Nephron progenitor cell (in vitro differentiated cells): ENCODE measurements at regions not wholly inside any gene's neighbourhood (a gene's known extent, or its start where the extent isn't known, plus 50 kb on each side); places are given as distances from the start of the nearest gene placed in this dataset.

ENCODE experiments used
- DNase-seq: peaks from one replicate; pipeline ENCODE4 v3.0.0; 2021
- H3K27ac Mint-ChIP-seq: 2 replicates; pipeline ENCODE4 v1.8.0; 2021; ENCODE audit warnings: mild to moderate bottlenecking, moderate library complexity, mixed read lengths
- H3K27me3 Mint-ChIP-seq: 2 replicates; pipeline ENCODE4 v1.8.0; 2021; ENCODE audit warnings: mild to moderate bottlenecking, low read depth, mixed read lengths; ENCODE audit not compliant: poor library complexity
- H3K36me3 Mint-ChIP-seq: 2 replicates; pipeline ENCODE4 v1.8.0; 2021; ENCODE audit warnings: low read depth, mixed read lengths
- H3K4me1 Mint-ChIP-seq: 2 replicates; pipeline ENCODE4 v1.8.0; 2021; ENCODE audit warnings: mixed read lengths
- H3K4me3 Mint-ChIP-seq: 2 replicates; pipeline ENCODE4 v1.8.0; 2021; ENCODE audit warnings: mild to moderate bottlenecking, moderate library complexity, mixed read lengths
- H3K9me3 Mint-ChIP-seq: 2 replicates; pipeline ENCODE4 v1.8.0; 2021; ENCODE audit warnings: mild to moderate bottlenecking, moderate library complexity, mixed read lengths
- CTCF ChIP-seq: fragments of 200-600 bp; sonication (generic); IDR thresholded peaks from 2 replicates; pipeline ENCODE4 v1.5.0; 2021; ENCODE audit warnings: antibody characterized with exemption

- DNase-seq, result no peak
- Mint-ChIP-seq H3K9me3 (peaks cover 3% of the 10 kb centered on the region), H3K36me3 (no peaks in the 10 kb centered on the region), H3K4me3 (no peak overlapping the region), H3K27me3 (peaks cover 3% of the 10 kb centered on the region), H3K4me1 (no peaks in the 10 kb centered on the region), H3K27ac (no peak overlapping the region)
- no peak for TF ChIP-seq CTCF
Measured at GRCh38 chr2:190113000-190113399, 50.5 kb upstream of the MSTN start.
